Panc1 (cell line): ENCODE measurements at regions not wholly inside any gene's neighbourhood (a gene's known extent, or its start where the extent isn't known, plus 50 kb on each side); places are given as distances from the start of the nearest gene placed in this dataset.

Source experiments
- ATAC-seq: fragments of 200-7000 bp; cut with Tn5 transposase; 2 replicates; pipeline ENCODE4 v1.9.1; 2020; ENCODE audit warnings: mild to moderate bottlenecking, moderate library complexity
- BruUV-seq: library from RNA; stranded (reverse); fragments of 400-500 nt; replicated peaks from 2 replicates; lab custom pipeline; 2021; lab: Mats Ljungman, UMichigan
- CTCF ChIA-PET: fragments of 300-600 bp; sonication (Branson Sonifier 250); formaldehyde crosslinking; loops from one replicate; lab custom pipeline; 2022; ENCODE audit warnings: antibody characterized with exemption; lab: Charles Lee
- POLR2A ChIA-PET: fragments of 300-600 bp; sonication (Branson Sonifier 250); formaldehyde crosslinking; loops from one replicate; lab custom pipeline; 2022; ENCODE audit warnings: antibody characterized with exemption; lab: Charles Lee
- DNase-seq: peaks from one replicate; pipeline ENCODE4 v3.0.0-alpha.2; 2010; ENCODE audit warnings: low read depth, low spot score
- H3K27ac ChIP-seq: 2 replicates; pipeline ENCODE4 v1.5.1; 2011; ENCODE audit warnings: mild to moderate bottlenecking, low read length, inconsistent platforms
- H3K27me3 ChIP-seq: fragments of 200-500 bp; sonication (Bioruptor generic); 2 replicates; pipeline ENCODE4 v1.6.0; 2014; ENCODE audit warnings: low read length, inconsistent platforms; ENCODE audit not compliant: control insufficient read depth, insufficient read depth
- H3K36me3 ChIP-seq: fragments of 200-500 bp; sonication (Bioruptor generic); 2 replicates; pipeline ENCODE4 v1.5.1; 2014; ENCODE audit warnings: inconsistent platforms, mild to moderate bottlenecking, low read length, moderate library complexity; ENCODE audit not compliant: control insufficient read depth, insufficient read depth
- H3K4me1 ChIP-seq: 2 replicates; pipeline ENCODE4 v1.5.1; 2011; ENCODE audit warnings: inconsistent platforms, mild to moderate bottlenecking, low read length, moderate library complexity; ENCODE audit not compliant: control insufficient read depth, insufficient read depth
- H3K4me3 ChIP-seq, 2 experiments: 2 replicates each; pipeline ENCODE4 v1.5.1; 2011 to 2012; ENCODE audit warnings: low read depth in 2 of 2, low read length in 2 of 2, mild to moderate bottlenecking in 2 of 2, inconsistent platforms in 1 of 2, moderate library complexity in 1 of 2
- H3K9me3 ChIP-seq: fragments of 200-500 bp; sonication (Bioruptor generic); 2 replicates; pipeline ENCODE4 v1.5.1; 2014; ENCODE audit warnings: low read depth, mild to moderate bottlenecking, inconsistent platforms, low read length, moderate library complexity; ENCODE audit not compliant: control insufficient read depth, insufficient read depth
- POLR2AphosphoS5 ChIP-seq: IDR thresholded peaks from 2 replicates; pipeline ENCODE4 v1.6.1; 2012; ENCODE audit warnings: mild to moderate bottlenecking, low read depth, low read length, moderate library complexity
- SIN3A ChIP-seq: IDR thresholded peaks from 2 replicates; pipeline ENCODE4 v1.6.1; 2012; ENCODE audit warnings: low read depth, mild to moderate bottlenecking, low read length, moderate library complexity, borderline replicate concordance; ENCODE audit not compliant: insufficient read depth
- TCF7L2 ChIP-seq: IDR thresholded peaks from 2 replicates; pipeline ENCODE4 v1.6.1; 2011; ENCODE audit warnings: mild to moderate bottlenecking, low read depth, low read length, inconsistent platforms
- in situ Hi-C: cut with HindIII; loops from 2 replicates; pipeline ENCODE4 v1.10.0; 2016; ENCODE audit warnings: low sequenced_read_pairs, low pct_unique_long_range_greater_than_20kb
- intact Hi-C: fragments of 100-400 bp; cut with micrococcal nuclease; formaldehyde crosslinking; loops from one replicate; pipeline ENCODE4 v1.10.0; 2022; ENCODE audit not compliant: unreplicated experiment
- TF ChIP-seq, protein P1 (sequence below): fragments of 450-650 bp; IDR thresholded peaks from 2 replicates; pipeline ENCODE4 v1.5.1; 2017; ENCODE audit warnings: mild to moderate bottlenecking
- TF ChIP-seq, protein P2 (sequence below), 2 experiments: IDR thresholded peaks; 2 replicates each; pipeline ENCODE4 v1.6.1; 2011 to 2012; ENCODE audit warnings: low read depth in 2 of 2, control low read depth in 1 of 2, low read length in 1 of 2, mild to moderate bottlenecking in 1 of 2, moderate library complexity in 1 of 2; ENCODE audit not compliant: insufficient read depth in 1 of 2

DNA sequence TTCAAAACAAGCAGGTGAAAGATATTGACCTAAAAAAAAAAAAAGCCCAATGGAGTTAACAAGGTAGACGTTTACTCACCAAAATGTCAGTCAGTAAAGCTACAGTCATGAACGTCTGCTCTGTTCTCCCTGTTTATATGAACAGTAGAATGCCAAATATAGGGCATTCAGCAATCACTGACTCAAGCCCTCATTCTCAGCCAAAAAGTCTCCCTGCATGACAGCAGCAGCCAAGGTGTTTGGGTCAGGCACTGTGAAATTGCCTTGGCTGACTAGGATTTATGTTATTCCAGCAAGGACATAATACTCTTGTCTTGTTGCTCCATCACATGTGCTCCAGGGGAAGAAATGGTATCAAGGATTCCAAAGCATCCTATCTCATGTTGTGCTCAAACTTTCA, 194.7 kb upstream of the RSPO3 start:
- no peaks in the 10 kb centered on the region for H3K27me3 ChIP-seq
- no peaks in the 10 kb centered on the region for H3K9me3 ChIP-seq
- no TSS peak for BruUV-seq
- no peaks in the 10 kb centered on the region for H3K36me3 ChIP-seq
- ATAC-seq (no peak), DNase-seq (no peak)
- in situ Hi-C loops (no loop called here), intact Hi-C loops (no loop called here)
- CTCF ChIA-PET = no interaction called here
- TF ChIP-seq, protein P1, sequence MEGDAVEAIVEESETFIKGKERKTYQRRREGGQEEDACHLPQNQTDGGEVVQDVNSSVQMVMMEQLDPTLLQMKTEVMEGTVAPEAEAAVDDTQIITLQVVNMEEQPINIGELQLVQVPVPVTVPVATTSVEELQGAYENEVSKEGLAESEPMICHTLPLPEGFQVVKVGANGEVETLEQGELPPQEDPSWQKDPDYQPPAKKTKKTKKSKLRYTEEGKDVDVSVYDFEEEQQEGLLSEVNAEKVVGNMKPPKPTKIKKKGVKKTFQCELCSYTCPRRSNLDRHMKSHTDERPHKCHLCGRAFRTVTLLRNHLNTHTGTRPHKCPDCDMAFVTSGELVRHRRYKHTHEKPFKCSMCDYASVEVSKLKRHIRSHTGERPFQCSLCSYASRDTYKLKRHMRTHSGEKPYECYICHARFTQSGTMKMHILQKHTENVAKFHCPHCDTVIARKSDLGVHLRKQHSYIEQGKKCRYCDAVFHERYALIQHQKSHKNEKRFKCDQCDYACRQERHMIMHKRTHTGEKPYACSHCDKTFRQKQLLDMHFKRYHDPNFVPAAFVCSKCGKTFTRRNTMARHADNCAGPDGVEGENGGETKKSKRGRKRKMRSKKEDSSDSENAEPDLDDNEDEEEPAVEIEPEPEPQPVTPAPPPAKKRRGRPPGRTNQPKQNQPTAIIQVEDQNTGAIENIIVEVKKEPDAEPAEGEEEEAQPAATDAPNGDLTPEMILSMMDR = no peak
- TF ChIP-seq SIN3A (no peak), POLR2AphosphoS5 (no peak), TCF7L2 (no peak)
- TF ChIP-seq, protein P2, sequence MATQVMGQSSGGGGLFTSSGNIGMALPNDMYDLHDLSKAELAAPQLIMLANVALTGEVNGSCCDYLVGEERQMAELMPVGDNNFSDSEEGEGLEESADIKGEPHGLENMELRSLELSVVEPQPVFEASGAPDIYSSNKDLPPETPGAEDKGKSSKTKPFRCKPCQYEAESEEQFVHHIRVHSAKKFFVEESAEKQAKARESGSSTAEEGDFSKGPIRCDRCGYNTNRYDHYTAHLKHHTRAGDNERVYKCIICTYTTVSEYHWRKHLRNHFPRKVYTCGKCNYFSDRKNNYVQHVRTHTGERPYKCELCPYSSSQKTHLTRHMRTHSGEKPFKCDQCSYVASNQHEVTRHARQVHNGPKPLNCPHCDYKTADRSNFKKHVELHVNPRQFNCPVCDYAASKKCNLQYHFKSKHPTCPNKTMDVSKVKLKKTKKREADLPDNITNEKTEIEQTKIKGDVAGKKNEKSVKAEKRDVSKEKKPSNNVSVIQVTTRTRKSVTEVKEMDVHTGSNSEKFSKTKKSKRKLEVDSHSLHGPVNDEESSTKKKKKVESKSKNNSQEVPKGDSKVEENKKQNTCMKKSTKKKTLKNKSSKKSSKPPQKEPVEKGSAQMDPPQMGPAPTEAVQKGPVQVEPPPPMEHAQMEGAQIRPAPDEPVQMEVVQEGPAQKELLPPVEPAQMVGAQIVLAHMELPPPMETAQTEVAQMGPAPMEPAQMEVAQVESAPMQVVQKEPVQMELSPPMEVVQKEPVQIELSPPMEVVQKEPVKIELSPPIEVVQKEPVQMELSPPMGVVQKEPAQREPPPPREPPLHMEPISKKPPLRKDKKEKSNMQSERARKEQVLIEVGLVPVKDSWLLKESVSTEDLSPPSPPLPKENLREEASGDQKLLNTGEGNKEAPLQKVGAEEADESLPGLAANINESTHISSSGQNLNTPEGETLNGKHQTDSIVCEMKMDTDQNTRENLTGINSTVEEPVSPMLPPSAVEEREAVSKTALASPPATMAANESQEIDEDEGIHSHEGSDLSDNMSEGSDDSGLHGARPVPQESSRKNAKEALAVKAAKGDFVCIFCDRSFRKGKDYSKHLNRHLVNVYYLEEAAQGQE (IDR thresholded peaks at IDR 0.05; ENCODE audit: insufficient read depth in 1 of 2, low read depth in 2 of 2, low read length in 1 of 2) = no peak
- POLR2A ChIA-PET = no interaction called here
- no peaks in the 10 kb centered on the region for H3K4me1 ChIP-seq
- H3K27ac ChIP-seq = no peak overlapping the region
- H3K4me3 ChIP-seq = no peak overlapping the region

DNA sequence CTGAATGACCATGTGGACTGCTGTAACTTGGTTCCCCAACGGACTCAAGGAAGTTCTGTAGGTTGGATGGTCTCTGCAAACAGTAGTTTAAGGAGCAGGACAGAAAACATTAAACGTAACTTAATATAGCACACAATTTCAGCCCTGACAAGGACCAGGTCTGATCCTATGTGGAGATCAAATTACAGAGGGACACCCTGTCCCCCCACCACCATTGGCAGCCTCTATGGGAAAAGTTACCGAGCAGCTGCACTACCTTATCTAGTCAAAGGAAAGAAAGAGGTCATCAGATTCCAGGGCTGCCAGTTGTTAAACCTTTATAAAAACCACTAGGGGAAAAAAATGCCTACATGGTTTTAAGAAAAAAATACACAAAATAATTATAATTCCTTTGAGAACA, 191.5 kb upstream of the RSPO3 start:
- TF ChIP-seq, protein P1 = no peak
- no peak for TF ChIP-seq SIN3A
- no peak for TF ChIP-seq POLR2AphosphoS5
- no peak for TF ChIP-seq TCF7L2
- TF ChIP-seq, protein P2 (IDR thresholded peaks at IDR 0.05; ENCODE audit: insufficient read depth in 1 of 2, low read depth in 2 of 2, low read length in 1 of 2) = no peak
- ATAC-seq (no peak), DNase-seq (no peak)
- Histone ChIP-seq H3K4me3 (no peak overlapping the region), H3K36me3 (no peaks in the 10 kb centered on the region), H3K4me1 (no peaks in the 10 kb centered on the region), H3K9me3 (no peaks in the 10 kb centered on the region), H3K27ac (no peak overlapping the region), H3K27me3 (no peaks in the 10 kb centered on the region)
- intact Hi-C loops (no loop called here), in situ Hi-C loops (no loop called here)
- CTCF ChIA-PET = no interaction called here
- POLR2A ChIA-PET = no interaction called here
- no TSS peak for BruUV-seq
